Stimulated activated memory B cell treated with anti-CD40 and anti-IgM and Interleukin-4, amounts not matched to agents 10 μg/mL and 1 μg/mL and 100 μg/mL, for 72 hours (primary cell): ENCODE measurements at regions not wholly inside any gene's neighbourhood (a gene's known extent, or its start where the extent isn't known, plus 50 kb on each side); places are given as distances from the start of the nearest gene placed in this dataset.

Experiments
- ATAC-seq: fragments of 150-1000 bp; cut with Tn5 transposase; 2 replicates; pipeline ENCODE4 v1.10.0; 2021
- H3K27ac Mint-ChIP-seq: one replicate; pipeline ENCODE4 v1.8.0; 2022; ENCODE audit warnings: mild to moderate bottlenecking, mixed read lengths
- H3K27me3 Mint-ChIP-seq: one replicate; pipeline ENCODE4 v1.8.0; 2022; ENCODE audit warnings: mixed read lengths
- H3K36me3 Mint-ChIP-seq: one replicate; pipeline ENCODE4 v1.8.0; 2022; ENCODE audit warnings: mixed read lengths
- H3K4me1 Mint-ChIP-seq: one replicate; pipeline ENCODE4 v1.8.0; 2022; ENCODE audit warnings: mixed read lengths
- H3K4me3 Mint-ChIP-seq: one replicate; pipeline ENCODE4 v1.8.0; 2022; ENCODE audit warnings: mild to moderate bottlenecking, moderate library complexity, mixed read lengths
- H3K9me3 Mint-ChIP-seq: one replicate; pipeline ENCODE4 v1.8.0; 2022; ENCODE audit warnings: mixed read lengths

GRCh38 chr15:46763091-46763490, 954.2 kb upstream of the SEMA6D start:
- H3K4me3 Mint-ChIP-seq, result no peak overlapping the region

DNA sequence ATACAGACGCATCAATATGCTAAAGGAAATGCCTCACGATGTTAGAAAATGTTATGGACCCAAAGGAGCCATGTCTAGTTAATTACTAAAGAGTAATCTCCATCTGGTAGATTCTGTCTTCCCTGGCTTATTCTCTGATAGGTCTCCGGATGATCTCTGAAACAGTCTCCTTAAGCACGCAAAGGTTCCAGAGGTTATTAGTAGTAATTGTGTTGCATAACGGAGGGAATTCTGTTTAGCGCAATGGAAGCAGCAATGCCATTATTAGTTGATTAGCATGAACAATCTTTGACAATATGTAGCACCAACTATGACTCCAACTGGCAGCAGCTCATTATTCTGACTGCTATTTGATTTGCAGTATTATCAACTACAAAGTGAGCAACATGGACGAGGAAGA, 952.5 kb upstream of the SEMA6D start:
- H3K9me3 Mint-ChIP-seq, result peaks cover 9% of the 10 kb centered on the region
- no peaks in the 10 kb centered on the region for H3K36me3 Mint-ChIP-seq
- no peak overlapping the region for H3K4me3 Mint-ChIP-seq
- no peak for ATAC-seq
- no peak overlapping the region for H3K27ac Mint-ChIP-seq
- no peaks in the 10 kb centered on the region for H3K27me3 Mint-ChIP-seq
- H3K4me1 Mint-ChIP-seq, result no peaks in the 10 kb centered on the region

More at GRCh38 chr15:46763091-46763490, 954.2 kb upstream of the SEMA6D start:
- ATAC-seq, result no peak
- Mint-ChIP-seq H3K9me3 (peaks cover 2% of the 10 kb centered on the region), H3K4me1 (no peaks in the 10 kb centered on the region), H3K36me3 (no peaks in the 10 kb centered on the region), H3K27me3 (no peaks in the 10 kb centered on the region), H3K27ac (no peak overlapping the region)

DNA sequence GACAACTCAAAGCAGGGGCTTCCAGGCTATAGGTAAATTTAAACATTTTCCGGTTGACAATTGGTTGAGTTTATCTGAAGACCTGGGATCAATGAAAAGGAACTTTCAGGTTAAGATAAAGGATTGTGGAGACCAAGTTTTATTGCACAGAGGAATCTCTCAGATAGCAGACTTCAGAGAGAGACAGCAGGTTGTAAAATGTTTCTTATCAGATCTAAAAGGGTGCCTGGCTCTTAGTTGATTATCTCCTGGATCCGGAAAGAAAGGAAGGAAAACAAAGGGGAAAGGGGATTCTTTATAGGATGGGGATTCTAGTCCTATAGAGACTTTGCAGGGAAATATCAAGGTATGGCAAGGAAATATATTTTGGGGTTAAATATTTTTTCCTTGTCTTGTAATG, 951.3 kb upstream of the SEMA6D start:
- Mint-ChIP-seq H3K36me3 (no peaks in the 10 kb centered on the region), H3K27me3 (no peaks in the 10 kb centered on the region), H3K27ac (no peak overlapping the region), H3K9me3 (peaks cover 8% of the 10 kb centered on the region), H3K4me1 (no peaks in the 10 kb centered on the region), H3K4me3 (no peak overlapping the region)
- no peak for ATAC-seq

GRCh38 chr15:46768287-46768686, 949.0 kb upstream of the SEMA6D start:
- H3K27ac Mint-ChIP-seq, result no peak overlapping the region
- H3K4me3 Mint-ChIP-seq, result no peak overlapping the region
- no peaks in the 10 kb centered on the region for H3K27me3 Mint-ChIP-seq
- no peaks in the 10 kb centered on the region for H3K36me3 Mint-ChIP-seq
- peaks cover 7% of the 10 kb centered on the region for H3K9me3 Mint-ChIP-seq
- no peaks in the 10 kb centered on the region for H3K4me1 Mint-ChIP-seq
- no peak for ATAC-seq

GRCh38 chr15:46773016-46773415, 944.3 kb upstream of the SEMA6D start:
- ATAC-seq, result no peak
- Mint-ChIP-seq H3K36me3 (no peaks in the 10 kb centered on the region), H3K27me3 (no peaks in the 10 kb centered on the region), H3K9me3 (peaks cover 7% of the 10 kb centered on the region), H3K4me3 (no peak overlapping the region), H3K27ac (no peak overlapping the region), H3K4me1 (no peaks in the 10 kb centered on the region)

DNA sequence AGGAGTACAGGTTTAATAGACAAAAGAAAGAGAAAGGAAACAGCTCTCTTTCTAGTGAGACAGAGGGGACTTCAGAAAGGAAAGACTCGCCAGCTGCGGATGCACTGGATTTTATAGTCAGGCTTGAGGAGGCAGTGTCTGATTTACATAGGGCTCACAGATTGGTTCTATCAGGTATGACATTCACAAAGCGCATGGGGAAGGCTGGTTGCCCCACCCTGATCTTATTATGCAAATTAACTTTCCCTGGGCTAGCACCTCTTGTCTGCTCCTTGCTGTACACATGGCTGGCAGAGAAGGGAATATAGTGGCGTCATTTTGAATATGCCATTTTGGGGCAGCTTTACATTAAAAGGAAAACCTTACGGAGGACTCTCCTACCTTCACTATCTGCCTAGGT, 938.4 kb upstream of the SEMA6D start:
- H3K27me3 Mint-ChIP-seq, result no peaks in the 10 kb centered on the region
- no peak for ATAC-seq

GRCh38 chr15:46786590-46787285, 930.6 kb upstream of the SEMA6D start:
- Mint-ChIP-seq H3K9me3 (peaks cover 7% of the 10 kb centered on the region), H3K4me1 (no peaks in the 10 kb centered on the region), H3K27me3 (no peaks in the 10 kb centered on the region), H3K4me3 (no peak overlapping the region), H3K36me3 (no peaks in the 10 kb centered on the region), H3K27ac (no peak overlapping the region)
- ATAC-seq, result no peak

More for the DNA sequence above, 938.4 kb upstream of the SEMA6D start:
- no peaks in the 10 kb centered on the region for H3K36me3 Mint-ChIP-seq
- H3K9me3 Mint-ChIP-seq, result peaks cover 20% of the 10 kb centered on the region
- no peak overlapping the region for H3K4me3 Mint-ChIP-seq
- no peak overlapping the region for H3K27ac Mint-ChIP-seq
- no peaks in the 10 kb centered on the region for H3K4me1 Mint-ChIP-seq

GRCh38 chr15:46795685-46796084, 921.6 kb upstream of the SEMA6D start:
- no peaks in the 10 kb centered on the region for H3K27me3 Mint-ChIP-seq
- H3K9me3 Mint-ChIP-seq, result peaks cover 2% of the 10 kb centered on the region

DNA sequence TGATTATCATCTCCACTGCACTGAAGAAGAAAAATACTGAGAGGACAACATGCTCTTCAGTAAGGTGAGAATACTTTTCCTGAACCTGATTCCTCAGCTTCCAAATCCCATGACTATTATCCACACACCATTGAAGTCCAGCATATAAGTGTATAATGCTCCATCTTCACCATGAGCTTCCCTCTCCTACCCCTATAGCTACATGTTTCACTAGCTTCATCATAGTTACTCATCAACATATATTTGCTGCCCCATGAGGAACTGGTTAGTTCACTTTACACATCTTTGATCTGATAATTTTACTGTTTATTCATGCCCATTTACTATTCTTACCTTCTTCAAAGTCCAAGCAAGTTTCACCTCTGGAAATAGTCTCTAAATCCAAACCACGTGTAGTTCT, 908.5 kb upstream of the SEMA6D start:
- H3K36me3 Mint-ChIP-seq, result no peaks in the 10 kb centered on the region
- H3K9me3 Mint-ChIP-seq, result no peaks in the 10 kb centered on the region
- ATAC-seq, result no peak
- H3K27ac Mint-ChIP-seq, result no peak overlapping the region
- H3K4me3 Mint-ChIP-seq, result no peak overlapping the region
- no peaks in the 10 kb centered on the region for H3K4me1 Mint-ChIP-seq
- no peaks in the 10 kb centered on the region for H3K27me3 Mint-ChIP-seq

More at GRCh38 chr15:46795685-46796084, 921.6 kb upstream of the SEMA6D start:
- H3K4me3 Mint-ChIP-seq, result no peak overlapping the region
- no peak overlapping the region for H3K27ac Mint-ChIP-seq
- no peaks in the 10 kb centered on the region for H3K4me1 Mint-ChIP-seq
- H3K36me3 Mint-ChIP-seq, result no peaks in the 10 kb centered on the region
- no peak for ATAC-seq

DNA sequence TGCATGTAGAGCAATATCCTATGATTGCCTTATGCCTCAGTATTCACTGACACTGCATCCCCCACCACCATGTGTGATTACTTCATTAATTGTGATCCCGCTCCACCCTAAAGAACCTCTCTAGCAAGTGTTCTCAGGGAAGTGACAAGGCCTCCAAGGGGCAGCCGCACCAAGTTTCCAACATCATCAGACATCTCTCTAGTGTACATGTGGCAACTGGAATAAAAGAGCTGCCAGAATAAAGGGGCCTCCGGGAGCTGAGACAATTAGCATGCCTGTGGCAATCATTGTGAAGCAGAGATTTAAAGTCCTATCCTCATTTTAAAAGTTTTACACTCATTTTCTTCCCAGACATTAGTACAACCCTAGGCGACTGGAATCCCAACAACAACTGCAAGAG, 902.1 kb upstream of the SEMA6D start:
- Mint-ChIP-seq H3K9me3 (peaks cover 9% of the 10 kb centered on the region), H3K36me3 (no peaks in the 10 kb centered on the region), H3K4me3 (no peak overlapping the region), H3K27me3 (no peaks in the 10 kb centered on the region), H3K27ac (no peak overlapping the region), H3K4me1 (no peaks in the 10 kb centered on the region)
- no peak for ATAC-seq

DNA sequence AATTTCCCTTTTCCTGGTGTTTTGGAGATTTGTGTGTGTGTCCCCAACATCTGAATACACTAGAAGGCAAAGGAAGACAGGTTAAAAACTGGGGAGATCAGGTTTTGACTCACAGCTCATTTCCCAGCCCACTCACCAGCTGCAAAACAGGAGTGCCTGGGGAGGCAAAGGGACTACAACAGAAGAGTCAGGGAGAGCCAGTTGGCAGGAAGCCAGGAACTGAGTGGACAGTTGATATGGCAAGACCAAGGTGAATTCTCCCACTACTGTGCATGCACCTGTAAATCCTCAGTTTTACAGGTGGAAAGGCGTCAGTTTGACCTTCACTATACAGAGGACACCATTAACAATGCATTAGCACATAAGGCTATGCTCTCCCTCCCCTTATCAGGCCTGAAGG, 901.5 kb upstream of the SEMA6D start:
- Mint-ChIP-seq H3K4me3 (no peak overlapping the region), H3K27me3 (no peaks in the 10 kb centered on the region), H3K27ac (no peak overlapping the region), H3K4me1 (no peaks in the 10 kb centered on the region), H3K9me3 (peaks cover 9% of the 10 kb centered on the region), H3K36me3 (no peaks in the 10 kb centered on the region)
- no peak for ATAC-seq

DNA sequence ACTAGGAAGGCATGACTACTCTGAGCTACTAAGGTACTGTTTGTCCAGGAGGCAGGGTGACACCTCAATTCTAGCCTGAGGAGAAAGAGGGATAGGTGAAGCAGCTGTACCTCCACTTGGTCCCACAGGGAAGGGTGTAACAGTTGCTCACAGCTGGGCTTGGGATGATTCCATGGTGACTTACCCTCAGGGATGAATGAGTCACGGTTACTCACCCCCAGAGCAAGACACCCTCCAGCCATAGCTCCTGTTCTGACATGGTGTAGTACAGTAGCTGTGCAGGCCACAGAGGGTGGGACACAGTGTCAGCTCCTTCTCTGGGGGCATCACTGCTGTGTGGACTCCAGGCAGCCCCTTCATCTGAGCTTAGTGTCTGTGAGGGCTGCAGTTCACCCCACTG, 868.6 kb upstream of the SEMA6D start:
- H3K9me3 Mint-ChIP-seq, result peaks cover 4% of the 10 kb centered on the region

DNA sequence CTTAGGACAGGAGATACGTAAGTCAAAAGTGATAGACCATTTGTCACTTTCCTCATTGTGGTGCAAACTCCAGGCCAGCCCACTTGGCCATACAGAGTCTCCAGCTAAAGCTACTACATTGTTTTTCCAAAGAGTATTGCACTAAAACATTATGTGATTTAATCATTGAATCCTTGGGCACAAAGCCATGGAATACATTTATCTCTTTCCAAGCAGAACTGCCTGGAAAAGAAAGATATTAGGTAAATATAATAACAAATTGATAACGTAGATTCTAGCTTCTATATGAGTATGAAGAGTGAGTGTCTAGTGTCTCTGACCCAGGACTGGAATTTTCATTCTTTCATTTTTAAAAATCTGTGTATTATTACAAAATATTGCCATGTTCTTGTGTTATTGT, 863.7 kb upstream of the SEMA6D start:
- Mint-ChIP-seq H3K4me3 (no peak overlapping the region), H3K36me3 (no peaks in the 10 kb centered on the region), H3K9me3 (peaks cover 2% of the 10 kb centered on the region), H3K4me1 (no peaks in the 10 kb centered on the region), H3K27ac (no peak overlapping the region), H3K27me3 (no peaks in the 10 kb centered on the region)
- no peak for ATAC-seq

More for the DNA sequence above, 868.6 kb upstream of the SEMA6D start:
- Mint-ChIP-seq H3K27me3 (no peaks in the 10 kb centered on the region), H3K27ac (no peak overlapping the region), H3K36me3 (no peaks in the 10 kb centered on the region), H3K4me3 (no peak overlapping the region), H3K4me1 (no peaks in the 10 kb centered on the region)
- ATAC-seq, result no peak

- no peak overlapping the region for H3K27ac Mint-ChIP-seq
- ATAC-seq, result no peak
- no peaks in the 10 kb centered on the region for H3K27me3 Mint-ChIP-seq
These were observed 862.7 kb upstream of the SEMA6D start for GRCh38 chr15:46854564-46854963.

DNA sequence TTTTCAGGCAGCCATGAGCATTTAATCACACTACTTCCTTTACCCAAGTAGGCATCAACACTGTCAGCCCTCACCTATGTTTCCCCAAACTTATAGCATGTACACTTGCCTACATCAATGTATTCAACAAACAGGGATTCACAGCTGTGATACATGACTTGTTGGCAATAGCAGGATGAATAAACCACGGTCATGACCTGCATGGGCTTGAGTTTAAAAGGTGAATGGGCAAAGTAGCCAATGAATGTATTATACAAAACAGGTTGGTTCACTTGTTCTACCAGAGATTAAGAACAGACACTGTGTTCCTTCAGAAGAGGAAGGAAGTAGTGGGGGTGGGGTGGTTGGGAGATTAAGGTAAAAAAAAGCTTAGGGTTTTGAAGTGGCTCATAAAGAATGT, 861.9 kb upstream of the SEMA6D start:
- no peak for ATAC-seq
- H3K4me3 Mint-ChIP-seq, result no peak overlapping the region
- no peaks in the 10 kb centered on the region for H3K4me1 Mint-ChIP-seq
- H3K9me3 Mint-ChIP-seq, result peaks cover 2% of the 10 kb centered on the region
- H3K27ac Mint-ChIP-seq, result no peak overlapping the region
- H3K36me3 Mint-ChIP-seq, result no peaks in the 10 kb centered on the region
- H3K27me3 Mint-ChIP-seq, result no peaks in the 10 kb centered on the region

More at GRCh38 chr15:46854564-46854963, 862.7 kb upstream of the SEMA6D start:
- peaks cover 2% of the 10 kb centered on the region for H3K9me3 Mint-ChIP-seq
- H3K4me1 Mint-ChIP-seq, result no peaks in the 10 kb centered on the region
- no peaks in the 10 kb centered on the region for H3K36me3 Mint-ChIP-seq
- no peak overlapping the region for H3K4me3 Mint-ChIP-seq

GRCh38 chr15:46856839-46857502, 860.3 kb upstream of the SEMA6D start:
- Mint-ChIP-seq H3K4me1 (no peaks in the 10 kb centered on the region), H3K9me3 (peaks cover 2% of the 10 kb centered on the region), H3K27ac (no peak overlapping the region), H3K4me3 (no peak overlapping the region), H3K36me3 (no peaks in the 10 kb centered on the region), H3K27me3 (no peaks in the 10 kb centered on the region)
- ATAC-seq, result no peak
